HCT116 (cell line): ENCODE measurements at regions not wholly inside any gene's neighbourhood (a gene's known extent, or its start where the extent isn't known, plus 50 kb on each side); places are given as distances from the start of the nearest gene placed in this dataset.

Source experiments
- CBX3 ChIP-seq: IDR thresholded peaks from 2 replicates; pipeline ENCODE4 v1.6.1; 2012; ENCODE audit warnings: low read depth
- CEBPB ChIP-seq: IDR thresholded peaks from 2 replicates; pipeline ENCODE4 v1.6.1; 2012; ENCODE audit warnings: low read depth
- EGR1 ChIP-seq: IDR thresholded peaks from 2 replicates; pipeline ENCODE4 v1.6.1; 2012; ENCODE audit warnings: low read depth
- EZH2 ChIP-seq: fragments of 200-600 bp; sonication (generic); IDR thresholded peaks from 2 replicates; pipeline ENCODE4 v1.6.1; 2017; ENCODE audit warnings: antibody characterized with exemption, mixed run types
- EZH2phosphoT487 ChIP-seq: fragments of 200-600 bp; IDR thresholded peaks from 2 replicates; pipeline ENCODE4 v1.6.1; 2018; ENCODE audit warnings: antibody characterized with exemption, borderline replicate concordance
- FOSL1 ChIP-seq: IDR thresholded peaks from 2 replicates; pipeline ENCODE4 v1.6.1; 2012; ENCODE audit warnings: low read depth
- POLR2A ChIP-seq: IDR thresholded peaks from 2 replicates; pipeline ENCODE4 v1.7.0; 2011; ENCODE audit warnings: borderline replicate concordance; ENCODE audit not compliant: insufficient read depth, insufficient read length; ENCODE audit errors: extremely low read depth
- POLR2AphosphoS5 ChIP-seq: IDR thresholded peaks from 2 replicates; pipeline ENCODE4 v1.6.1; 2011; ENCODE audit warnings: mild to moderate bottlenecking, low read depth, low read length, moderate library complexity
- RAD21 ChIP-seq: IDR thresholded peaks from 2 replicates; pipeline ENCODE4 v1.6.1; 2012; ENCODE audit warnings: low read depth, mild to moderate bottlenecking
- TCF7L2 ChIP-seq: IDR thresholded peaks from 2 replicates; pipeline ENCODE4 v1.7.0; 2011; ENCODE audit warnings: borderline replicate concordance, inconsistent platforms; ENCODE audit not compliant: insufficient read depth, insufficient read length; ENCODE audit errors: extremely low read depth
- YY1 ChIP-seq: IDR thresholded peaks from 2 replicates; pipeline ENCODE4 v1.6.1; 2011; ENCODE audit warnings: low read length, low read depth, moderate library complexity, mild to moderate bottlenecking; ENCODE audit not compliant: insufficient replicate concordance; ENCODE audit errors: extremely low read depth
- ZNF274 ChIP-seq: fragments of 200-500 bp; sonication (Bioruptor generic); IDR thresholded peaks from 2 replicates; pipeline ENCODE4 v1.6.1; 2014; ENCODE audit warnings: mild to moderate bottlenecking, low read depth, low read length, inconsistent platforms
- TF ChIP-seq, protein P1 (sequence below): IDR thresholded peaks from 2 replicates; pipeline ENCODE4 v1.6.1; 2012; ENCODE audit warnings: low read depth
- TF ChIP-seq, protein P2 (sequence below), 3 experiments: fragments of 200-600 bp in 1 of 3; sonication (generic) in 1 of 3; IDR thresholded peaks in 2 of 3; conservative IDR thresholded peaks in 1 of 3; 2 replicates each; pipeline ENCODE4 v1.5.1; 2012 to 2017; ENCODE audit warnings: low read depth in 2 of 3, low read length in 2 of 3, antibody characterized with exemption in 1 of 3, borderline replicate concordance in 1 of 3, control low read depth in 1 of 3, mild to moderate bottlenecking in 1 of 3, mixed read lengths in 1 of 3, mixed run types in 1 of 3, moderate library complexity in 1 of 3; ENCODE audit not compliant: insufficient read depth in 1 of 3

- TF ChIP-seq EZH2 (no peak), POLR2A (no peak), EGR1 (no peak), RAD21 (no peak), CBX3 (no peak), YY1 (no peak), ZNF274 (no peak), EZH2phosphoT487 (no peak), CEBPB (no peak), TCF7L2 (no peak), FOSL1 (no peak), POLR2AphosphoS5 (no peak)
- TF ChIP-seq, protein P1, sequence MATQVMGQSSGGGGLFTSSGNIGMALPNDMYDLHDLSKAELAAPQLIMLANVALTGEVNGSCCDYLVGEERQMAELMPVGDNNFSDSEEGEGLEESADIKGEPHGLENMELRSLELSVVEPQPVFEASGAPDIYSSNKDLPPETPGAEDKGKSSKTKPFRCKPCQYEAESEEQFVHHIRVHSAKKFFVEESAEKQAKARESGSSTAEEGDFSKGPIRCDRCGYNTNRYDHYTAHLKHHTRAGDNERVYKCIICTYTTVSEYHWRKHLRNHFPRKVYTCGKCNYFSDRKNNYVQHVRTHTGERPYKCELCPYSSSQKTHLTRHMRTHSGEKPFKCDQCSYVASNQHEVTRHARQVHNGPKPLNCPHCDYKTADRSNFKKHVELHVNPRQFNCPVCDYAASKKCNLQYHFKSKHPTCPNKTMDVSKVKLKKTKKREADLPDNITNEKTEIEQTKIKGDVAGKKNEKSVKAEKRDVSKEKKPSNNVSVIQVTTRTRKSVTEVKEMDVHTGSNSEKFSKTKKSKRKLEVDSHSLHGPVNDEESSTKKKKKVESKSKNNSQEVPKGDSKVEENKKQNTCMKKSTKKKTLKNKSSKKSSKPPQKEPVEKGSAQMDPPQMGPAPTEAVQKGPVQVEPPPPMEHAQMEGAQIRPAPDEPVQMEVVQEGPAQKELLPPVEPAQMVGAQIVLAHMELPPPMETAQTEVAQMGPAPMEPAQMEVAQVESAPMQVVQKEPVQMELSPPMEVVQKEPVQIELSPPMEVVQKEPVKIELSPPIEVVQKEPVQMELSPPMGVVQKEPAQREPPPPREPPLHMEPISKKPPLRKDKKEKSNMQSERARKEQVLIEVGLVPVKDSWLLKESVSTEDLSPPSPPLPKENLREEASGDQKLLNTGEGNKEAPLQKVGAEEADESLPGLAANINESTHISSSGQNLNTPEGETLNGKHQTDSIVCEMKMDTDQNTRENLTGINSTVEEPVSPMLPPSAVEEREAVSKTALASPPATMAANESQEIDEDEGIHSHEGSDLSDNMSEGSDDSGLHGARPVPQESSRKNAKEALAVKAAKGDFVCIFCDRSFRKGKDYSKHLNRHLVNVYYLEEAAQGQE: no peak
- TF ChIP-seq, protein P2, sequence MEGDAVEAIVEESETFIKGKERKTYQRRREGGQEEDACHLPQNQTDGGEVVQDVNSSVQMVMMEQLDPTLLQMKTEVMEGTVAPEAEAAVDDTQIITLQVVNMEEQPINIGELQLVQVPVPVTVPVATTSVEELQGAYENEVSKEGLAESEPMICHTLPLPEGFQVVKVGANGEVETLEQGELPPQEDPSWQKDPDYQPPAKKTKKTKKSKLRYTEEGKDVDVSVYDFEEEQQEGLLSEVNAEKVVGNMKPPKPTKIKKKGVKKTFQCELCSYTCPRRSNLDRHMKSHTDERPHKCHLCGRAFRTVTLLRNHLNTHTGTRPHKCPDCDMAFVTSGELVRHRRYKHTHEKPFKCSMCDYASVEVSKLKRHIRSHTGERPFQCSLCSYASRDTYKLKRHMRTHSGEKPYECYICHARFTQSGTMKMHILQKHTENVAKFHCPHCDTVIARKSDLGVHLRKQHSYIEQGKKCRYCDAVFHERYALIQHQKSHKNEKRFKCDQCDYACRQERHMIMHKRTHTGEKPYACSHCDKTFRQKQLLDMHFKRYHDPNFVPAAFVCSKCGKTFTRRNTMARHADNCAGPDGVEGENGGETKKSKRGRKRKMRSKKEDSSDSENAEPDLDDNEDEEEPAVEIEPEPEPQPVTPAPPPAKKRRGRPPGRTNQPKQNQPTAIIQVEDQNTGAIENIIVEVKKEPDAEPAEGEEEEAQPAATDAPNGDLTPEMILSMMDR (IDR thresholded peaks at IDR 0.05 in 2 of 3, conservative IDR thresholded peaks at IDR 0.05 in 1 of 3; ENCODE audit: borderline replicate concordance in 1 of 3, insufficient read depth in 1 of 3, low read depth in 2 of 3, low read length in 2 of 3): no peak
Observed at GRCh38 chr5:143970159-143970558, 158.2 kb downstream of the HMHB1 start.
